ENCODE measurements at regions not wholly inside any gene's neighbourhood (a gene's known extent, or its start where the extent isn't known, plus 50 kb on each side); places are given as distances from the start of the nearest gene placed in this dataset.

DNA sequence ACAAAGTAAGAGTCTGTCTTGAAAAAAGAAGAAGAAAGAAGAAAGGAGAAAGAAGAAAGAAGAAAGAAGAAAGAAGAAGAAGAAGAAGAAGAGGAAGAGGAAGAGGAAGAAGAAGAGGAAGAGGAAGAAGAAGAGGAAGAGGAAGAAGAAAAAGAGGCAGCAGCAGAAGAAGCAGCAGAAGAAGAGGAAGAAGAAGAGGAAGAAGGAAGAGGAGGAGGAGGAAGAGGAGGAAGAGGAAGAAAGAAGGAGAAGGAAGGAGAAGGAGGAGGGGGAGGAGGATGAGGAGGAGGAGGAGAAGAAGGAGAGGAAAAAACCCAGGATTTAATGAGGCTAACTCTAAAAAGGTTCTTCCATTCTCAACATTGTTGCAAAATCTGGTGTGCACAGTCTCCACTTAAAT lies 95.4 kb upstream of the PDE10A start:
- Histone ChIP-seq H3K9ac (ENCODE audit: low read depth, low read length) (no peak overlapping the region), H3K4me1 (ENCODE audit: insufficient read depth, low read length) (no peaks in the 10 kb centered on the region), H3K9me3 (ENCODE audit: control insufficient read depth, insufficient read depth, low read length) (no peaks in the 10 kb centered on the region), H3K36me3 (ENCODE audit: insufficient read depth, low read length) (no peaks in the 10 kb centered on the region)

DNA sequence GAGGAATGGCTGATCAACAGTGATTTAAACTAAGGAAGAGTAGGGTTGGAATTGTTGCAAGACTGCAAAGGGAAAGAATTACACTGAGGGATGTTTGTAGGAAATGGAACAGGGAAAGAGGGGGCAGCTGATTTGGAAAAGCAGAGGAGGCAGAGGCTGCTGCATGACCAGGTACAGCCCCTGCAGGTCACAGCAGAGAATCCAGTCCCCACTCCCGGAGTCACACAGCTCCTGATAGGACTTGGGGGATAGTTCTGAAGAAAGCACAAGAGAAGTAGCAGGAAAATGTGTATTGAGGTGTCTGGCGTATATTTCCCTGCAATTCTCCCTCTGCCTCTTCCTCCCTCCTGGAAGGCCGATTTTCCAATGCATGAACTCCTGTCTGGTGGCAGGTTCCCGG lies 92.5 kb upstream of the PDE10A start:
- Histone ChIP-seq H3K4me1 (ENCODE audit: insufficient read depth, low read length) (no peaks in the 10 kb centered on the region), H3K36me3 (ENCODE audit: insufficient read depth, low read length) (no peaks in the 10 kb centered on the region), H3K9ac (ENCODE audit: low read depth, low read length) (no peak overlapping the region), H3K9me3 (ENCODE audit: control insufficient read depth, insufficient read depth, low read length) (no peaks in the 10 kb centered on the region)

DNA sequence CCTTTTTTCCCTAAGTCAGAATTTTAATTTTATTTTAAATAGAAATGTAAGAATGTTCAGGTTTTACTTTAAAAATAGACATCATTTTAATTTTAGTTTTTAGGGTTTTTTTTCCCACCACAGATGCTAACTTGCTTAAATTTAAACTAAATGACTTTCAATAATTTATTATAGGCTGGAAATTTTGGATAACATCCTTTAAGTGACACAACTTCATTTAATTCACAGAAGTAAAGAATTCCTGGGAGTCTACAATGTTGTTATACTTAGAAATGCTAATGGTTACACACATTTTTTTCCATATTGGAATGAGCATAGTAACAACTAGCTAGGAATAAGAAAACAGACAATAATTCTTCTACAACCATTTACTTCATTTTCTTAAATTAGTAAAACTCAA lies 90.5 kb upstream of the PDE10A start:
- Histone ChIP-seq H3K36me3 (ENCODE audit: insufficient read depth, low read length) (no peaks in the 10 kb centered on the region), H3K9me3 (ENCODE audit: control insufficient read depth, insufficient read depth, low read length) (no peaks in the 10 kb centered on the region), H3K9ac (ENCODE audit: low read depth, low read length) (no peak overlapping the region), H3K4me1 (ENCODE audit: insufficient read depth, low read length) (no peaks in the 10 kb centered on the region)

DNA sequence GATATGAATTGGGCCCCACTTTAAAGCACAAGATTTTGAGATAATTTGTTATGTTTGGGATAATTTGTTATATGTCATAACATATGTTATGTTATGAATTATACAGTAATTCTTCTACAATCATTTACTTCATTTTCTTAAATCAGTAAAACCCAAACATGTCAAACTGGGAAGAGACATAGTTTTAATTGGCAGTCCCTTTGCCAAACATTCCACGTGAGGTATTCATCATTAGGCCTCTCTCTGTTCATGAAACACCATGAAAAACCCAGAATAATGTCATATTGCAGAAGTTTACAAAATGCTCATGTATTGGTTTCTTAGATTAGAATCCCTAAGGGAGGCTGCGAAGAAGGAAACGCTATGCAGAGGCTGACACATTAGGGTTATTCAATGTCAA lies 89.4 kb upstream of the PDE10A start:
- H3K4me1 ChIP-seq (ENCODE audit: insufficient read depth, low read length): no peaks in the 10 kb centered on the region
- no peaks in the 10 kb centered on the region for H3K36me3 ChIP-seq (ENCODE audit: insufficient read depth, low read length)
- no peak overlapping the region for H3K9ac ChIP-seq (ENCODE audit: low read depth, low read length)
- H3K9me3 ChIP-seq (ENCODE audit: control insufficient read depth, insufficient read depth, low read length): no peaks in the 10 kb centered on the region

DNA sequence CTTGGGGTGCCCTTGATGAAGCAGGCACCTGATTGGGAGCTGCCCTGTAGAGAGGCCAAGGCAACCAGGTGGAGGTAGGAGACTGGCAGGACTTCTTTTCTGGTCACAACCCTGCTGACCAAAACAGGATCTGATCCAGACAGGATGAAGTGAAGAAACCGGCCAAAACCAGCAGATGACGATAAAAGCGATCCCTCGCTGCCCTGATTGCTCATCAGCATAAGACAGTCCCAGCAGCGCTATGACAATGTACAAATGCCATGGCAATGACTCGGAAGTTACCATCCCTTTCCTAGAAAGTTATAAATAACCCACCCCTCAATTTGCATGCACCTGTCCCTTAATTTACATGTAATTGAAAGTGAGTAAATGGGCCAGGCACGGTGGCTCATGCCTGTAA lies 88.4 kb upstream of the PDE10A start:
- H3K36me3 ChIP-seq (ENCODE audit: insufficient read depth, low read length): no peaks in the 10 kb centered on the region
- no peaks in the 10 kb centered on the region for H3K4me1 ChIP-seq (ENCODE audit: insufficient read depth, low read length)
- H3K9me3 ChIP-seq (ENCODE audit: control insufficient read depth, insufficient read depth, low read length): no peaks in the 10 kb centered on the region
- H3K9ac ChIP-seq (ENCODE audit: low read depth, low read length): no peak overlapping the region

DNA sequence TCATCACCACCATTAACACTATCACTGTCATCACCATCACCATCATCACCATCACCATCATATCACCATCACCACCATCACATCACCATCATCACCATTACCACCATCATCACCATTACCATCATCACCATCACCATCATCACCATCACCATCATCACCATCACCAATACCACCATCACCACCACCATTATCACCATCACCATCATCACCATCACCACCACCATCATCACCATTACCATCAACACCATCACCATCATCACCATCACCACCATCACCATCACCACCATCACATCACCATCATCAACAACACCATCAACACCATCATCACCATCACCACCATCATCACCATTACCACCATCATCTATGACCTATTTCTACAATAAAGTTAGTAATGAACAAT lies 86.1 kb upstream of the PDE10A start:
- Histone ChIP-seq H3K36me3 (ENCODE audit: insufficient read depth, low read length) (no peaks in the 10 kb centered on the region), H3K9ac (ENCODE audit: low read depth, low read length) (no peak overlapping the region), H3K4me1 (ENCODE audit: insufficient read depth, low read length) (no peaks in the 10 kb centered on the region), H3K9me3 (ENCODE audit: control insufficient read depth, insufficient read depth, low read length) (no peaks in the 10 kb centered on the region)

DNA sequence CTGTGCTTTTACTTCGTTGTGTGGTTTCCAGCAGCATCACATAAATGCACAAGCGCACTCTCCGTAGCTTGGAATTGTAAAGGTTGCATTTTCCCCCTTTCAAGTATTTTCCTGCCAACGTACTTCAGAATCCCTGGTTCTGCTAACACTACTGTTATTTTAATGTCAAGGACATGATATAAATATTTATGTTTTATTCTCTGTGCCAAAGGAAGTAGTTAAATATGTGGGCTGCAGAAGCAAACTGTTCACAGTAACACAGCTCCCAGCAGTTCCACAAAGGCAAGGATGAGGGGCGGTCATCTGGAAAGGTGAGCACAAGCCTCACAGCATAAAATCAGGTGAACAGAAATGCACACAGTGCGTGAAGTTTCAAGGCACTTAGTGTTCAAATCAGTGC lies 85.3 kb upstream of the PDE10A start:
- Histone ChIP-seq H3K9me3 (ENCODE audit: control insufficient read depth, insufficient read depth, low read length) (no peaks in the 10 kb centered on the region), H3K9ac (ENCODE audit: low read depth, low read length) (no peak overlapping the region), H3K4me1 (ENCODE audit: insufficient read depth, low read length) (no peaks in the 10 kb centered on the region), H3K36me3 (ENCODE audit: insufficient read depth, low read length) (no peaks in the 10 kb centered on the region)

DNA sequence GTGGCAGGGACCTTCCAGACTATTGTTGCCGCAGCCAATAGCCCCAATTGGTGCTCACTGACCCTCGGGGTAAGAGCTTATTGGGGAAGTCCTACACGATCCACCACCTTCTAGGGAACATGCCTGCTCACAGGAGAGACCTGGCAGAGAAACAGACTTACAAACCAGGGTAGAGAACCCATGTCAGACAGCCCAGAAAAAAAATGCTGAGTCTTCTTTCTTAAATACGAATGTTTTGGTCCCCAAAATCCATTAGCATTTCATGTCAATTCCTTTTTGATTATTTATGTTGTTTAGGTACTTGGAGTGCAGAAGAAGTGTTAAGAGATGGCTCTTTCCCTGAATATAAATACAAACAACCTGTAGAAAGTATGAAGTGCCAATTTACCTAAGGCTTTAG lies 84.9 kb upstream of the PDE10A start:
- Histone ChIP-seq H3K36me3 (ENCODE audit: insufficient read depth, low read length) (no peaks in the 10 kb centered on the region), H3K9ac (ENCODE audit: low read depth, low read length) (no peak overlapping the region), H3K9me3 (ENCODE audit: control insufficient read depth, insufficient read depth, low read length) (no peaks in the 10 kb centered on the region), H3K4me1 (ENCODE audit: insufficient read depth, low read length) (no peaks in the 10 kb centered on the region)

DNA sequence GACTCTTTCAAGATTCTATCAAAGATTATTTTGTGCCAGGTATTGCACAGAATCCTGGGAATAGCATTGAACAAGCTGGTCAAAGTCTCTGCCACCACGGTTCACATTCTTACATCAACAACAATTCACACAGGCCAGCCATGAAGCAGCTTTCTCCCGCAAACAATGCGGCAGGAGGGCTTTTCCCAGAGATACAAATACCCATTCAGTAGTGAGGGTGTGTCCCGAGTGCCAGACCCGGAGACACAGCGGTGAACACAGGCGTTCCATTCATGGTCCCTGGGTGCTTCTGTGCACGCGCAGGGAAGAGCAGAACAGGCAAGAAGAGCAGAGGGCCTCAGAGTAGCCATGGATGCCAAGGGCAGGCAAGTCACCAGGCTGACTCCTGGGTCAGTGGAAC lies 83.3 kb upstream of the PDE10A start:
- no peaks in the 10 kb centered on the region for H3K36me3 ChIP-seq (ENCODE audit: insufficient read depth, low read length)
- no peaks in the 10 kb centered on the region for H3K9me3 ChIP-seq (ENCODE audit: control insufficient read depth, insufficient read depth, low read length)
- H3K4me1 ChIP-seq (ENCODE audit: insufficient read depth, low read length): no peaks in the 10 kb centered on the region
- H3K9ac ChIP-seq (ENCODE audit: low read depth, low read length): no peak overlapping the region

DNA sequence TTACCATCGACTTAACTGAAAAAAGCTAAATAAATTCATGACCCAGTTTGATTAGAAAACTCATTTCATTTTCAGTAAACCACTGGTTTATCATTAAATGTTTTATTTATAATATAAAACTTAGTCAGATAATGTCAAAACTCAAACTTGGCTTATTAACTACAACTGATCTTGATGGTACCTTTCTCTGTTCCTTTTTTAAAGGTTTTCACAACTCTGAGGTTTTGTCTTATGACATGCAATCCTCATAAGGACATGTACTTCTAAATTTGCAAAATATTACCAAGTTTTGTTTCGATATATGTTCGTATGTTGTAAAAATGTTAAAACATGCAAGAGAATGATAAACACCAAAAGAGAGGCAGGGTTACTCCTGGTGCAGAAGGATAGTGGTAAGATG lies 82.5 kb upstream of the PDE10A start:
- H3K9me3 ChIP-seq (ENCODE audit: control insufficient read depth, insufficient read depth, low read length): no peaks in the 10 kb centered on the region
- H3K4me1 ChIP-seq (ENCODE audit: insufficient read depth, low read length): no peaks in the 10 kb centered on the region
- no peaks in the 10 kb centered on the region for H3K36me3 ChIP-seq (ENCODE audit: insufficient read depth, low read length)
- H3K9ac ChIP-seq (ENCODE audit: low read depth, low read length): no peak overlapping the region

DNA sequence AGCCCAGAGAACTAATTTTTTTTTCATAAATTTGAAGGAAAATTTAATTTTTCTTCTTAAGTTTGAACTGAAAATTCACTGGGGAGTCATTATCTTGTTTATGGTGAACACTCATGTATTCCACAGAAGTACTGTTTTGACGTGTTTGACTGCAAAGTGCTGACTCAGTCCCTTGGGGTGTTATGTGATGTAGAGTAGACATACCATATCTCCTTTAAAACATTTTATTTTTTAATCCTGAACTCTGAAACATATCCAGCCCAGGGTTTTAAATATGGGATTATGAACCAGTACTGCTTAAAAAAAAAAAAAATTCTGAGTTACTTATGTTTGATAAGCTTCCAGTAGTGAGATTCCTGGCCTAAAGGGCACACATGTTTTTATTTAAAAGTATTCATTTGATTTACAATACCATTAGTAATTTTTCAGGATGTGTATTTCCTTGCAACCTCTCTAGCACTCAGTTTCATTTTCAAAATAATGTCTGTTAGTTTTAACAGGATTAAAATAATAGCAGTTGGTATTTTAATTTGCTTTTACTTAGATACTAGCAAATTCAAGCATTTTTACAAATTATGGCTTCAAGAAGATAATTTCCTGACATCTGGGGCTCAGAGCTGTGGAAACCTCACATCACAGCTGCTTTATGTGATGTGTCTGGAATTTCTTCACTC lies 81.7 kb upstream of the PDE10A start:
- Histone ChIP-seq H3K4me1 (ENCODE audit: insufficient read depth, low read length) (no peaks in the 10 kb centered on the region), H3K9ac (ENCODE audit: low read depth, low read length) (no peak overlapping the region), H3K9me3 (ENCODE audit: control insufficient read depth, insufficient read depth, low read length) (no peaks in the 10 kb centered on the region), H3K36me3 (ENCODE audit: insufficient read depth, low read length) (no peaks in the 10 kb centered on the region)

DNA sequence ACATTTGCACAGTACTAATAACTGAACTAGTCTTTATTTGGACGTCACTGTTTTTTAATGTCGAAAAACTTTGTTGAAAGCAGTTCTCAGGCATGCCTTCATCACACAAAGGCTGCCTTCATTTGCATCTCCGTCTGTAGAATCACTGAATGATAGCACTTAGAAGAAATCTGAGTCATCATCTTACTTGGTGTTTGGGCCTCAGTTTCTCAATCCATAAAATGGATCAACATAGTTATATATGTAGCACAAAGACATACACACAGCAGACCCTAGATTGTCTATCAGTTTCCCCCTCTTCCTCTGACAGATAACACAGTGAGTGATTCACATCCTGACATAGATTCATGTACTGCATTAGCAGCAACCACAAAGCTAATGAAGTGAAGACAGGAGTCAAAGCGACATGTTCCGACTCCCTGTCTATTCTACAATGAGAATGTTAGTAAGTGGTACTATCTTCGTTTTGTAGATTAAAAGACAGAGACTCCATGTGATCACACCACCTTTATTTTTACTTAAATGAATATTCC lies 80.4 kb upstream of the PDE10A start:
- Histone ChIP-seq H3K9me3 (ENCODE audit: control insufficient read depth, insufficient read depth, low read length) (no peaks in the 10 kb centered on the region), H3K4me1 (ENCODE audit: insufficient read depth, low read length) (no peaks in the 10 kb centered on the region), H3K9ac (ENCODE audit: low read depth, low read length) (no peak overlapping the region), H3K36me3 (ENCODE audit: insufficient read depth, low read length) (no peaks in the 10 kb centered on the region)

DNA sequence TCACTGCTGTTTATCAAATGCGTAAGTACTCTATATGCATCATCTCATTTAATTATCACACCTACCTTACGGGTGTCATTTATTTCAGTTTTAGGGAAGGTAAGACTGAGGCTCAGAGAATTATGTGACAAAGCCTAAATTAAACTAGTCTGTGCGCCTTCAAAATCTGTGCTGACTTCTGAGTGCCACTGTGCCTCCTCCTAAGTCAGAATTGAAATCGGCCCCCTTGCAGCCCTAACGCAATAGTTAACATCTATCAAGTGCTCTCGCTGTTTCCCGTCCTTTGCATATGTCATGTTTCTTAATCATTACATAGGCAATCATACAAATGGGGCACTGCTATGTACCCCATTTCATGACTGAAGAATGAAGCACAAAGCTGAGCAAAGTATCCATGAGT lies 79.0 kb upstream of the PDE10A start:
- Histone ChIP-seq H3K9ac (ENCODE audit: low read depth, low read length) (no peak overlapping the region), H3K36me3 (ENCODE audit: insufficient read depth, low read length) (no peaks in the 10 kb centered on the region), H3K9me3 (ENCODE audit: control insufficient read depth, insufficient read depth, low read length) (no peaks in the 10 kb centered on the region), H3K4me1 (ENCODE audit: insufficient read depth, low read length) (no peaks in the 10 kb centered on the region)

DNA sequence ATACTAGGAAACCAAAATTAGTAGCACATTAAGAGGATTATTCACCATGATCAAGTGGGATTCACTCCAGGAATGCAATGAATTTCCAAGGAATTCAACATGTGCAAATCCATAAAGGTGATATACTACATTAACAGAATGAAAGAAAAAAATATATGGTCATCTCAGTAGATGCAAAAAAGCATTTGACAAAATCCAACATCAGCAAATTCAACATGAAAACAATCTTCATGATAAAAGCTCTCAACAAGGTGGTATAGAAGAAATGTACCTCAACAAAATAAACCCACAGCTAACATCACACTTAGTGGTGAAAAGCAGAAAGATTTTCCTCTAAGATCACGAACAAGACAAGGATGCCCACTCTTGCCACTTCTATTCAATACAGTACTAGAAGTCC lies 74.4 kb upstream of the PDE10A start:
- H3K9ac ChIP-seq (ENCODE audit: low read depth, low read length): no peak overlapping the region
- no peaks in the 10 kb centered on the region for H3K9me3 ChIP-seq (ENCODE audit: control insufficient read depth, insufficient read depth, low read length)
- H3K36me3 ChIP-seq (ENCODE audit: insufficient read depth, low read length): no peaks in the 10 kb centered on the region
- H3K4me1 ChIP-seq (ENCODE audit: insufficient read depth, low read length): no peaks in the 10 kb centered on the region

DNA sequence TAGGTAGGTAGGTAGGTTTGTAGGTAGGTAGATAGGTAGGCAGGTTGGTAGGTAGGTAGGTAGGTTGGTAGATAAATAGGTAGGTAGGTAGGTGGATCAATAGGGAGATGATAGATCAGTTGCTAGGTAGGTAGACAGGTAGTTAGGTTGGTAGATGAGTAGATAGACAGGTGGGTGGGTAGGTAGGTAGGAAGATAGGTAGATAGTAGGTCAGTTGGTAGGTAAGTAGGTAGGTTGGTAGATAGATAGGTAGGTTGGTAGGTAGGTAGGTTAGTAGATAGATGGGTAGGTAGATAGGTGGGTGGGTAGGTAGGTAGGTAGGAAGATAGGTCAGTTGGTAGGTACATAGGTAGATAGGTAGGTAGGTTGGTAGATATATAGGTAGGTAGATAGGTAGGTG lies 72.0 kb upstream of the PDE10A start:
- H3K4me1 ChIP-seq (ENCODE audit: insufficient read depth, low read length): no peaks in the 10 kb centered on the region
- H3K9ac ChIP-seq (ENCODE audit: low read depth, low read length): no peak overlapping the region
- H3K36me3 ChIP-seq (ENCODE audit: insufficient read depth, low read length): no peaks in the 10 kb centered on the region
- H3K9me3 ChIP-seq (ENCODE audit: control insufficient read depth, insufficient read depth, low read length): no peaks in the 10 kb centered on the region

DNA sequence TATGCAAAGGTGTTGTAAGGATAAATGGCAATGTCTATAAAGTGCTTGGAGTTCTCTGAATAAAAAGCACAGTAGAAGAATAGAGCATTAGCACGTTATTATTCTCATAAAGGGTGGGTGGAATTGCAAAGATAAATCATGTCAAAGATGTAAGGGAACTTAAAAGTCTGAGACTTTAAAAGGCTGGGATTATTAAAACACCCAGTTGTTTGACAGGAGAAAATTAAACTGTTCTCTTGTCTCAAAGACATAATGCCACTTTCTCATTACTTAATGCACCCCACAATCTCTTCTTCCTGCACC lies 70.4 kb upstream of the PDE10A start:
- Histone ChIP-seq H3K9me3 (ENCODE audit: control insufficient read depth, insufficient read depth, low read length) (no peaks in the 10 kb centered on the region), H3K9ac (ENCODE audit: low read depth, low read length) (no peak overlapping the region), H3K4me1 (ENCODE audit: insufficient read depth, low read length) (no peaks in the 10 kb centered on the region), H3K36me3 (ENCODE audit: insufficient read depth, low read length) (no peaks in the 10 kb centered on the region)
